Putamen (tissue), 1 donor: ENCODE measurements at regions not wholly inside any gene's neighbourhood (a gene's known extent, or its start where the extent isn't known, plus 50 kb on each side); places are given as distances from the start of the nearest gene placed in this dataset.
"Not testable (repeated sequence)": the region's sequence is repeated elsewhere in the genome, so short reads cannot be mapped to it uniquely, and the experiment has no call there.

ENCODE experiments used
- DNase-seq: peaks from one replicate; pipeline ENCODE4 v3.0.0-alpha.2; 2016; ENCODE audit warnings: low spot score

- no peak for DNase-seq
Measured at GRCh38 chr9:103399535-103399934, 404.4 kb downstream of the CYLC2 start.

GRCh38 chr9:103407260-103407659, 412.1 kb downstream of the CYLC2 start:
- DNase-seq: no peak

- no peak for DNase-seq
Measured at GRCh38 chr9:103410059-103410458, 414.9 kb downstream of the CYLC2 start.

GRCh38 chr9:103427696-103428095, 432.6 kb downstream of the CYLC2 start:
- DNase-seq: no peak

GRCh38 chr9:103430469-103430868, 435.3 kb downstream of the CYLC2 start:
- no peak for DNase-seq

- DNase-seq: no peak
Measured at GRCh38 chr9:103431809-103432208, 436.7 kb downstream of the CYLC2 start.

- no peak for DNase-seq
Measured at GRCh38 chr9:103444176-103444575, 449.0 kb downstream of the CYLC2 start.

- DNase-seq: no peak
Measured at GRCh38 chr9:103458826-103459225, 463.7 kb downstream of the CYLC2 start.

GRCh38 chr9:103471241-103471640, 476.1 kb downstream of the CYLC2 start:
- DNase-seq: no peak

- no peak for DNase-seq
Measured at GRCh38 chr9:103474156-103474555, 479.0 kb downstream of the CYLC2 start.

- DNase-seq: no peak
Measured at GRCh38 chr9:103483471-103484096, 488.5 kb downstream of the CYLC2 start.

GRCh38 chr9:103485138-103485537, 490.0 kb downstream of the CYLC2 start:
- no peak for DNase-seq

GRCh38 chr9:103514767-103515166, 519.6 kb downstream of the CYLC2 start:
- DNase-seq: no peak

- no peak for DNase-seq
Measured at GRCh38 chr9:103522409-103522808, 527.3 kb downstream of the CYLC2 start.

- no peak for DNase-seq
Measured at GRCh38 chr9:103530934-103531333, 535.8 kb downstream of the CYLC2 start.

- no peak for DNase-seq
Measured at GRCh38 chr9:103533318-103533717, 538.2 kb downstream of the CYLC2 start.

GRCh38 chr9:103537426-103537825, 542.3 kb downstream of the CYLC2 start:
- no peak for DNase-seq

- DNase-seq: no peak
Measured at GRCh38 chr9:103545260-103545659, 548.8 kb upstream of the SMC2 start.

GRCh38 chr9:103552712-103553111, 541.4 kb upstream of the SMC2 start:
- no peak for DNase-seq

GRCh38 chr9:103574056-103574455, 520.1 kb upstream of the SMC2 start:
- DNase-seq: no peak

- no peak for DNase-seq
Measured at GRCh38 chr9:103586721-103587120, 507.4 kb upstream of the SMC2 start.

- DNase-seq: no peak
Measured at GRCh38 chr9:103601287-103601686, 492.8 kb upstream of the SMC2 start.

GRCh38 chr9:103611950-103612349, 482.2 kb upstream of the SMC2 start:
- DNase-seq: not testable (repeated sequence)

- DNase-seq: no peak
Measured at GRCh38 chr9:103615994-103616393, 478.1 kb upstream of the SMC2 start.

GRCh38 chr9:103617046-103617445, 477.1 kb upstream of the SMC2 start:
- peak; percentile 58 for DNase-seq
